ENCODE measurements at regions not wholly inside any gene's neighbourhood (a gene's known extent, or its start where the extent isn't known, plus 50 kb on each side); places are given as distances from the start of the nearest gene placed in this dataset.

GRCh38 chr12:3405821-3406220, 85.2 kb upstream of the PRMT8 start:
- DNase-seq (ENCODE audit: low spot score): no peak
- Mint-ChIP-seq H3K27me3 (ENCODE audit: low read depth) (peaks cover 26% of the 10 kb centered on the region), H3K9me3 (peaks cover 74% of the 10 kb centered on the region), H3K4me1 (no peaks in the 10 kb centered on the region), H3K36me3 (peaks cover 47% of the 10 kb centered on the region), H3K27ac (no peak overlapping the region), H3K4me3 (no peak overlapping the region)
- CTCF ChIA-PET: no interaction called here
- POLR2A ChIA-PET: no interaction called here
- no peak for ATAC-seq
- no peak for TF ChIP-seq ZNF317 (CRISPR knock-in tag; IDR thresholded peaks at IDR 0.05; ENCODE audit: borderline replicate concordance, low read depth)
- TF ChIP-seq ESRRA (CRISPR knock-in tag; IDR thresholded peaks at IDR 0.05; ENCODE audit: borderline replicate concordance): no peak
- TF ChIP-seq ATF3 (CRISPR knock-in tag; conservative IDR thresholded peaks at IDR 0.05): no peak
- no peak for TF ChIP-seq STAT6 (CRISPR knock-in tag; conservative IDR thresholded peaks at IDR 0.05; ENCODE audit: low read depth)
- TF ChIP-seq MXD4 (CRISPR knock-in tag; IDR thresholded peaks at IDR 0.05; ENCODE audit: borderline replicate concordance): no peak
- no peak for TF ChIP-seq NR3C1 (CRISPR knock-in tag; conservative IDR thresholded peaks at IDR 0.05; ENCODE audit: low read depth)
- no peak for TF ChIP-seq NFATC4 (CRISPR knock-in tag; IDR thresholded peaks at IDR 0.05)
- no peak for TF ChIP-seq MAX (CRISPR knock-in tag; IDR thresholded peaks at IDR 0.05)
- no peak for TF ChIP-seq AFF4 (CRISPR knock-in tag; IDR thresholded peaks at IDR 0.05; ENCODE audit: borderline replicate concordance)
- TF ChIP-seq CBFB (CRISPR knock-in tag; IDR thresholded peaks at IDR 0.05; ENCODE audit: low read depth): no peak
- no peak for TF ChIP-seq PREB (CRISPR knock-in tag; IDR thresholded peaks at IDR 0.05; ENCODE audit: borderline replicate concordance)
- TF ChIP-seq ZBTB21 (CRISPR knock-in tag; IDR thresholded peaks at IDR 0.05; ENCODE audit: borderline replicate concordance): no peak
- no peak for TF ChIP-seq TCF7 (CRISPR knock-in tag; IDR thresholded peaks at IDR 0.05; ENCODE audit: low read depth)
- TF ChIP-seq ETV6 (CRISPR knock-in tag; IDR thresholded peaks at IDR 0.05): no peak
- TF ChIP-seq FOXJ3 (CRISPR knock-in tag; IDR thresholded peaks at IDR 0.05; ENCODE audit: borderline replicate concordance): no peak
- no peak for TF ChIP-seq PRRX2 (CRISPR knock-in tag; IDR thresholded peaks at IDR 0.05)
- no peak for TF ChIP-seq OVOL2 (CRISPR knock-in tag; IDR thresholded peaks at IDR 0.05; ENCODE audit: borderline replicate concordance)

- ChIA-PET CTCF (no interaction called here), POLR2A (no interaction called here)
- TF ChIP-seq ZNF671 (CRISPR knock-in tag; IDR thresholded peaks at IDR 0.05) (no peak), ZNF532 (CRISPR knock-in tag; IDR thresholded peaks at IDR 0.05; ENCODE audit: borderline replicate concordance) (no peak), EMX1 (CRISPR knock-in tag; IDR thresholded peaks at IDR 0.05) (no peak), ZNF423 (CRISPR knock-in tag; IDR thresholded peaks at IDR 0.05) (no peak), ZBTB43 (CRISPR knock-in tag; IDR thresholded peaks at IDR 0.05) (no peak)
- Mint-ChIP-seq H3K4me3 (no peak overlapping the region), H3K27me3 (ENCODE audit: low read depth) (peaks cover 16% of the 10 kb centered on the region), H3K27ac (no peak overlapping the region), H3K4me1 (no peaks in the 10 kb centered on the region), H3K9me3 (peaks cover 57% of the 10 kb centered on the region), H3K36me3 (peaks cover 41% of the 10 kb centered on the region)
- DNase-seq (ENCODE audit: low spot score) (no peak), ATAC-seq (no peak)
Observed at GRCh38 chr12:3407723-3408122, 83.3 kb upstream of the PRMT8 start.

Measured in WTC11 (cell line).